UCSD-AML1 (cell line): ENCODE measurements at regions not wholly inside any gene's neighbourhood (a gene's known extent, or its start where the extent isn't known, plus 50 kb on each side); places are given as distances from the start of the nearest gene placed in this dataset.
A peak's percentile ranks its signal among the peaks of the same experiment; 100 is the strongest.

ENCODE experiments used
- DNase-seq: peaks from one replicate; lab custom pipeline; 2025; ENCODE audit not compliant: unreplicated experiment; lab: John Stamatoyannopoulos, UW

GRCh38 chr5:36355516-36355915 is 53.8 kb upstream of the RANBP3L start:
- no peak for DNase-seq

GRCh38 chr5:36356915-36357314 is 55.2 kb upstream of the RANBP3L start:
- no peak for DNase-seq

- peak; percentile 30 for DNase-seq
These were observed 55.8 kb upstream of the RANBP3L start for GRCh38 chr5:36357391-36357975.

GRCh38 chr5:36359267-36359666 is 57.6 kb upstream of the RANBP3L start:
- DNase-seq, result no peak

- no peak for DNase-seq
These were observed 58.6 kb upstream of the RANBP3L start for GRCh38 chr5:36360307-36360706.

- no peak for DNase-seq
These were observed 61.4 kb upstream of the RANBP3L start for GRCh38 chr5:36363101-36363500.

- DNase-seq, result no peak
These were observed 62.0 kb upstream of the RANBP3L start for GRCh38 chr5:36363744-36364143.

- DNase-seq, result no peak
These were observed 62.8 kb upstream of the RANBP3L start for GRCh38 chr5:36364473-36364872.

GRCh38 chr5:36365896-36366295 is 64.2 kb upstream of the RANBP3L start:
- DNase-seq, result no peak

- DNase-seq, result no peak
These were observed 65.2 kb upstream of the RANBP3L start for GRCh38 chr5:36366883-36367282.

GRCh38 chr5:36367524-36367923 is 65.8 kb upstream of the RANBP3L start:
- DNase-seq, result no peak

GRCh38 chr5:36369219-36369690 is 67.6 kb upstream of the RANBP3L start:
- DNase-seq, result no peak

GRCh38 chr5:36370073-36370472 is 68.4 kb upstream of the RANBP3L start:
- DNase-seq, result no peak

GRCh38 chr5:36371366-36371765 is 69.7 kb upstream of the RANBP3L start:
- DNase-seq, result no peak

- peak; percentile 73 for DNase-seq
These were observed 71.9 kb upstream of the RANBP3L start for GRCh38 chr5:36373527-36374086.

- no peak for DNase-seq
These were observed 72.7 kb upstream of the RANBP3L start for GRCh38 chr5:36374266-36374862.

- DNase-seq, result no peak
These were observed 75.5 kb upstream of the RANBP3L start for GRCh38 chr5:36377192-36377591.

GRCh38 chr5:36378551-36378950 is 76.8 kb upstream of the RANBP3L start:
- no peak for DNase-seq

GRCh38 chr5:36382890-36383289 is 81.2 kb upstream of the RANBP3L start:
- DNase-seq, result no peak

- no peak for DNase-seq
These were observed 82.2 kb upstream of the RANBP3L start for GRCh38 chr5:36383942-36384341.

- DNase-seq, result peak; percentile 38
These were observed 83.1 kb upstream of the RANBP3L start for GRCh38 chr5:36384845-36385244.

GRCh38 chr5:36385495-36385894 is 83.8 kb upstream of the RANBP3L start:
- no peak for DNase-seq

- DNase-seq, result no peak
These were observed 86.6 kb upstream of the RANBP3L start for GRCh38 chr5:36388288-36388687.
